HEK293T (cell line): ENCODE measurements at regions not wholly inside any gene's neighbourhood (a gene's known extent, or its start where the extent isn't known, plus 50 kb on each side); places are given as distances from the start of the nearest gene placed in this dataset.

Experiments
- ARNT ChIP-seq: fragments of 450-650 bp; IDR thresholded peaks from 2 replicates; pipeline ENCODE4 v1.6.1; 2017; ENCODE audit warnings: mild to moderate bottlenecking
- BHLHE40 ChIP-seq: fragments of 450-650 bp; IDR thresholded peaks from 2 replicates; pipeline ENCODE4 v1.6.1; 2016; ENCODE audit warnings: mild to moderate bottlenecking, moderate library complexity, borderline replicate concordance
- ELF4 ChIP-seq: fragments of 450-650 bp; IDR thresholded peaks from 2 replicates; pipeline ENCODE4 v1.6.1; 2017; ENCODE audit warnings: antibody characterized with exemption
- FOXA1 ChIP-seq: fragments of 450-650 bp; IDR thresholded peaks from 2 replicates; pipeline ENCODE4 v1.6.1; 2016; ENCODE audit warnings: mild to moderate bottlenecking
- FOXM1 ChIP-seq: fragments of 450-650 bp; IDR thresholded peaks from 2 replicates; pipeline ENCODE4 v1.6.1; 2017; ENCODE audit warnings: mild to moderate bottlenecking, borderline replicate concordance
- L3MBTL2 ChIP-seq: fragments of 450-650 bp; conservative IDR thresholded peaks from 2 replicates; pipeline ENCODE4 v1.6.1; 2016; ENCODE audit warnings: mild to moderate bottlenecking
- LEF1 ChIP-seq: fragments of 450-650 bp; IDR thresholded peaks from 2 replicates; pipeline ENCODE4 v1.6.1; 2017; ENCODE audit warnings: mild to moderate bottlenecking, borderline replicate concordance
- NFRKB ChIP-seq: fragments of 450-650 bp; IDR thresholded peaks from 2 replicates; pipeline ENCODE4 v1.6.1; 2016; ENCODE audit warnings: mild to moderate bottlenecking, moderate library complexity
- SUZ12 ChIP-seq: fragments of 450-650 bp; IDR thresholded peaks from 2 replicates; pipeline ENCODE4 v1.6.1; 2016; ENCODE audit warnings: mild to moderate bottlenecking
- TARDBP ChIP-seq: fragments of 450-650 bp; IDR thresholded peaks from 2 replicates; pipeline ENCODE4 v1.6.1; 2016
- TF ChIP-seq, protein P1 (sequence below): fragments of 450-650 bp; IDR thresholded peaks from 2 replicates; pipeline ENCODE4 v1.6.1; 2016

DNA sequence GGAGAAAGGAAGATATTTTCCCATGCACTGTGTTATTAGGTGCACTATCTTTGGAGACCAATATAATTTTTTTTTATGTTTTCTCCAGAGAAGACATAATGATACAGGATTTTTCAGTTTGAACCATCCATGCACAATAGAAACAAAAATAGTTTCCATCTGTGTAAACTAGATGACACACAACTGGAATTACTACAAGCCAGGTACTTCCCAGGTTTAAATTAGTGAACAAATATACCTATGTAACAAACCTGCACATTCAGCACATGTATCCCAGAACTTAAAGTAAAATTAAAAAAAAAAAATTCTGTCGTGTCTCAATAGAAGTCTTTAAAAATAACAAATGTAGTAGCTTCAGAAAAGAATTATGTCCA lies 1616.8 kb upstream of the ACVR2A start:
- no peak for TF ChIP-seq FOXM1
- TF ChIP-seq FOXA1, result no peak
- no peak for TF ChIP-seq ARNT
- TF ChIP-seq BHLHE40, result no peak
- no peak for TF ChIP-seq SUZ12
- TF ChIP-seq LEF1, result no peak
- TF ChIP-seq L3MBTL2, result no peak
- TF ChIP-seq NFRKB, result no peak
- TF ChIP-seq, protein P1, sequence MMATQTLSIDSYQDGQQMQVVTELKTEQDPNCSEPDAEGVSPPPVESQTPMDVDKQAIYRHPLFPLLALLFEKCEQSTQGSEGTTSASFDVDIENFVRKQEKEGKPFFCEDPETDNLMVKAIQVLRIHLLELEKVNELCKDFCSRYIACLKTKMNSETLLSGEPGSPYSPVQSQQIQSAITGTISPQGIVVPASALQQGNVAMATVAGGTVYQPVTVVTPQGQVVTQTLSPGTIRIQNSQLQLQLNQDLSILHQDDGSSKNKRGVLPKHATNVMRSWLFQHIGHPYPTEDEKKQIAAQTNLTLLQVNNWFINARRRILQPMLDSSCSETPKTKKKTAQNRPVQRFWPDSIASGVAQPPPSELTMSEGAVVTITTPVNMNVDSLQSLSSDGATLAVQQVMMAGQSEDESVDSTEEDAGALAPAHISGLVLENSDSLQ, result no peak
- TF ChIP-seq TARDBP, result no peak
- no peak for TF ChIP-seq ELF4
